ENCODE measurements at regions not wholly inside any gene's neighbourhood (a gene's known extent, or its start where the extent isn't known, plus 50 kb on each side); places are given as distances from the start of the nearest gene placed in this dataset.

GRCh38 chr17:77424585-77425344, 284.0 kb downstream of the SEC14L1 start:
- H3K4me1 Mint-ChIP-seq = peaks cover 59% of the 10 kb centered on the region
- no peaks in the 10 kb centered on the region for H3K27me3 Mint-ChIP-seq
- ATAC-seq (no peak), DNase-seq (no peak)
- H3K27ac Mint-ChIP-seq = peak overlapping the region; percentile 89
- H3K9me3 ChIP-seq (ENCODE audit: control insufficient read depth, low read length, poor library complexity, severe bottlenecking) = no peaks in the 10 kb centered on the region
- no peaks in the 10 kb centered on the region for H3K36me3 Mint-ChIP-seq (ENCODE audit: low read depth)
- H3K4me3 Mint-ChIP-seq = no peak overlapping the region

DNA sequence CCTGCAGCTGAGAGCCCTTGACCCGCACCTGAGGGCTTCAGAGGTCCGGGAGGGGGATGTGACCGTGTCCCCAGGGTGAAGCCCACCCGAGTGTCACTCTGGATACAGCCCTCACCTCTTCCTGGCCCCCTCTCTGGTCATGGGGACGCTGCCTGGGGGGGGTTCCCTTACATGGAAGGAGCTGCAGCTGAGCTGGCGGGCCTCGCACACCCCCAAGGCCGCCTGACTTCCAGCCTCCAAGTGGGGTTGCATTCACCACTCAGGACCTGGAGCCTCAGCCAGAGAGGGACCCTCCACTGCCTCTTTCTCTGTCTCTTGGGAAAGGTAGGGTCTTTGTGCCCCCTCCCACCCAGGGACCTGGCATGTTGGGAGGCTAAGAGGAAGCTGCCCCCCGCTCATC, 284.6 kb downstream of the SEC14L1 start:
- ATAC-seq = no peak
- no peaks in the 10 kb centered on the region for H3K36me3 Mint-ChIP-seq (ENCODE audit: low read depth)
- no peaks in the 10 kb centered on the region for H3K27me3 Mint-ChIP-seq
- H3K27ac Mint-ChIP-seq = peak overlapping the region; percentile 89
- peaks cover 60% of the 10 kb centered on the region for H3K4me1 Mint-ChIP-seq
- H3K9me3 ChIP-seq (ENCODE audit: control insufficient read depth, low read length, poor library complexity, severe bottlenecking) = no peaks in the 10 kb centered on the region
- no peak for DNase-seq
- H3K4me3 Mint-ChIP-seq = no peak overlapping the region

- H3K27me3 Mint-ChIP-seq = no peaks in the 10 kb centered on the region
- peak overlapping the region; percentile 63 for H3K4me3 Mint-ChIP-seq
- DNase-seq (peak in 1 of 3 donors; percentile 39), ATAC-seq (peak; percentile 86)
- H3K4me1 Mint-ChIP-seq = peaks cover 58% of the 10 kb centered on the region
- no peaks in the 10 kb centered on the region for H3K36me3 Mint-ChIP-seq (ENCODE audit: low read depth)
- H3K9me3 ChIP-seq (ENCODE audit: control insufficient read depth, low read length, poor library complexity, severe bottlenecking) = no peaks in the 10 kb centered on the region
- H3K27ac Mint-ChIP-seq = peak overlapping the region; percentile 89
Observed at GRCh38 chr17:77425791-77426641, 285.2 kb downstream of the SEC14L1 start.

DNA sequence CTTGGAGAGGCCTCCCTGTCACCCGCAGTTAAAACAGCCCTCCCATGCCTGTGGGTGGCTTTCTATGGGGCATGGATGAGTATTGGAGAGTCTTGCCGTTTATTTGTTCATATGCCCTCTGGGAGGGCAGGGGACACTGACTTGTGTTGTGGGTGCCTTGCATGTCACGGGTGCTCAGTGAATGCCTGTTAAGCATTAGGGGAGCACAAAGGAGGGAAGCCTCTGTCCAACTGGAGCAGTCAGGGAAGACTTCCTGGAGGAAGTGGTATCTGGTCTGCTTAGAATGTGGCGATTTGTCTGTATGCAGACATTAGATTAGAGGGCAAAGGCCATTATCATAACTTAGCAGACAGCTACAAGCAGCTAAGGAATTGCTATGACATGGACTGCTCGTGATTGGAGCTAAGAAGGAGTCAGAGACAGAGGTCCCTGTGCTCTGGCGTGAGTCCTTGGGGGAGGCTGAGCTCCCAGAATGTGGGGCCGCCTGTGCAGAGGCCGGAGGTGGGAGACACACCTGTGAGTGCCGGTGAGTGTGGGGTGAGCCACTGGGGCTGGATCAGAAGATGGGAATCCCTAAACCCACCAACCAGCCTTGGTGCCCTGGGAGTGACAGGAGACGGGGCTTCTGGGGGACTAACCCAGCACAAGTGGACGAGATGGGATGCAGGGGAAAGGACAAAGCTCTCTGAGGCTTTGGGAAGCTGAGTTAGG, 286.1 kb downstream of the SEC14L1 start:
- DNase-seq = no peak
- peak; percentile 18 for ATAC-seq
- peak overlapping the region; percentile 63 for H3K4me3 Mint-ChIP-seq
- no peaks in the 10 kb centered on the region for H3K27me3 Mint-ChIP-seq
- peaks cover 51% of the 10 kb centered on the region for H3K4me1 Mint-ChIP-seq
- H3K9me3 ChIP-seq (ENCODE audit: control insufficient read depth, low read length, poor library complexity, severe bottlenecking) = no peaks in the 10 kb centered on the region
- peak overlapping the region; percentile 89 for H3K27ac Mint-ChIP-seq
- no peaks in the 10 kb centered on the region for H3K36me3 Mint-ChIP-seq (ENCODE audit: low read depth)

GRCh38 chr17:77427391-77427991, 286.7 kb downstream of the SEC14L1 start:
- no peaks in the 10 kb centered on the region for H3K36me3 Mint-ChIP-seq (ENCODE audit: low read depth)
- peaks cover 53% of the 10 kb centered on the region for H3K4me1 Mint-ChIP-seq
- peak overlapping the region; percentile 89 for H3K27ac Mint-ChIP-seq
- no peak for ATAC-seq
- H3K9me3 ChIP-seq (ENCODE audit: control insufficient read depth, low read length, poor library complexity, severe bottlenecking) = no peaks in the 10 kb centered on the region
- no peak overlapping the region for H3K4me3 Mint-ChIP-seq
- H3K27me3 Mint-ChIP-seq = no peaks in the 10 kb centered on the region
- DNase-seq = no peak

- no peaks in the 10 kb centered on the region for H3K27me3 Mint-ChIP-seq
- H3K36me3 Mint-ChIP-seq (ENCODE audit: low read depth) = no peaks in the 10 kb centered on the region
- ATAC-seq (no peak), DNase-seq (no peak)
- peak overlapping the region; percentile 89 for H3K27ac Mint-ChIP-seq
- no peaks in the 10 kb centered on the region for H3K9me3 ChIP-seq (ENCODE audit: control insufficient read depth, low read length, poor library complexity, severe bottlenecking)
- H3K4me3 Mint-ChIP-seq = peak overlapping the region; percentile 70
- peaks cover 56% of the 10 kb centered on the region for H3K4me1 Mint-ChIP-seq
Observed at GRCh38 chr17:77428020-77428748, 287.4 kb downstream of the SEC14L1 start.

DNA sequence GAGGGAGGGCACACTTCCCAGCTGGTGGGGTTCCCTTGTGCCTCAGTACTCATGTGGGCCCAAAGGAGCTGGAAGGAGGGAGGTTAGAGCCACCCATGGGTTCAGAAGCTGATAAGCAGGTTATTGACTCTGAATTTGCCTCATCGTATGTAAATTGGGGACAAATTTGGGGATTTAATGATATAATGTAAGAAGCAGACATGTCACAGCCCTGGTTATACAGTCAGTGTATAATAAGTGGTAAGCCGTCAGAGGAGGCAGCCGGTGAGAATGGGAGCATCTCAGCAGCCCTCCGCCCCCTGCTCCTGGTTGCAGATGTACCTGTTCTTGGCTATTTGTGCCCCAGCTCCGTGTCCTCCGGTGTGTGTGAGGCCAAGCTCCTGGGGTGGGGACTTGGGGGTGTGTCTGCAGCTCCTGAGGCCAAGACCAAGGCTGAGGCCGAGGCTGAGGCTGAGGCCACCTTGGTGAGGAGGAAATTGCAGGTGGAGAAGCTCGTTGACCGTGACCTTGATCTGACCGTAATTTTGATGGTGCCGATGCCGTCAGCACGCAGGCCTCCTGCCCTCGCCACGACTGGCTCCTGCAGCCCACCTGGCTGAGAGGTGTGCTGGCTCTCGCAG, 288.1 kb downstream of the SEC14L1 start:
- Mint-ChIP-seq H3K27me3 (no peaks in the 10 kb centered on the region), H3K4me1 (peaks cover 60% of the 10 kb centered on the region)

DNA sequence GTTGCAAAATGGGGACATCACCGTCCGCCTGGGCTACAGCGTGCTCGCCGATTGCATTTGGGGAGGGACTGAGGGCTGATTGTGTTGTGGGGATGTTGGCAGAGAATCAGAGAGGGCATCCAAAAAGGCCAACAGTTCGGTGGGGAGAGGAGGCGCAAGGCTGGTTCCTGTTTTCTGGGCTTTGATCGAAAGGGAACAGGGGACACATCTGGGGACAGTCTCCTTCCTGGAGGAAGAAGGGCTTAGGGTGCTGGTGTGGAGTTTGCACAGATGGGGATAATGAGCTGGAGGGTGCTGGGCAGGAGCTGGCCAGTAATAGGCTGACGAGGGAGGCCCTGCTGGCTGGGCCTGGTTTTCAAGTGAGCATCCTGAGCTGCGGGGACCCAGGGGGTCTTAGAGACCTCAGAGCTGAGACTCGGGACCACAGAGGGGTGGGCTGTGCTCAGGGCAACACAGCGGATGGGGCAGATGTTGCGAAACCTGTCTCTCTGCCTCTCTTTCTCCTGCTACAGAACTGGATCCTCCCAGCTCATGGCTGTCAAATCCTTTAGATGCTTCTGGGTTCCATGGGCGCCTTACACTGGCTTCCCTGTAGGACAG, 288.7 kb downstream of the SEC14L1 start:
- ATAC-seq (no peak), DNase-seq (no peak)
- Mint-ChIP-seq H3K27ac (peak overlapping the region; percentile 89), H3K4me3 (peak overlapping the region; percentile 53), H3K4me1 (peaks cover 65% of the 10 kb centered on the region), H3K27me3 (no peaks in the 10 kb centered on the region), H3K36me3 (ENCODE audit: low read depth) (no peaks in the 10 kb centered on the region)
- H3K9me3 ChIP-seq (ENCODE audit: control insufficient read depth, low read length, poor library complexity, severe bottlenecking) = no peaks in the 10 kb centered on the region

More for the DNA sequence above, 288.1 kb downstream of the SEC14L1 start:
- DNase-seq (no peak), ATAC-seq (no peak)
- H3K36me3 Mint-ChIP-seq (ENCODE audit: low read depth) = no peaks in the 10 kb centered on the region
- peak overlapping the region; percentile 89 for H3K27ac Mint-ChIP-seq
- H3K9me3 ChIP-seq (ENCODE audit: control insufficient read depth, low read length, poor library complexity, severe bottlenecking) = no peaks in the 10 kb centered on the region
- H3K4me3 Mint-ChIP-seq = peak overlapping the region; percentile 70

- Mint-ChIP-seq H3K4me1 (peaks cover 70% of the 10 kb centered on the region), H3K4me3 (peak overlapping the region; percentile 63), H3K27me3 (no peaks in the 10 kb centered on the region), H3K36me3 (ENCODE audit: low read depth) (no peaks in the 10 kb centered on the region), H3K27ac (peak overlapping the region; percentile 72)
- ATAC-seq (peak; percentile 51), DNase-seq (peak; percentile 67 to 86 (median 71))
- H3K9me3 ChIP-seq (ENCODE audit: control insufficient read depth, low read length, poor library complexity, severe bottlenecking) = no peaks in the 10 kb centered on the region
Observed at GRCh38 chr17:77429969-77430752, 289.4 kb downstream of the SEC14L1 start.

DNA sequence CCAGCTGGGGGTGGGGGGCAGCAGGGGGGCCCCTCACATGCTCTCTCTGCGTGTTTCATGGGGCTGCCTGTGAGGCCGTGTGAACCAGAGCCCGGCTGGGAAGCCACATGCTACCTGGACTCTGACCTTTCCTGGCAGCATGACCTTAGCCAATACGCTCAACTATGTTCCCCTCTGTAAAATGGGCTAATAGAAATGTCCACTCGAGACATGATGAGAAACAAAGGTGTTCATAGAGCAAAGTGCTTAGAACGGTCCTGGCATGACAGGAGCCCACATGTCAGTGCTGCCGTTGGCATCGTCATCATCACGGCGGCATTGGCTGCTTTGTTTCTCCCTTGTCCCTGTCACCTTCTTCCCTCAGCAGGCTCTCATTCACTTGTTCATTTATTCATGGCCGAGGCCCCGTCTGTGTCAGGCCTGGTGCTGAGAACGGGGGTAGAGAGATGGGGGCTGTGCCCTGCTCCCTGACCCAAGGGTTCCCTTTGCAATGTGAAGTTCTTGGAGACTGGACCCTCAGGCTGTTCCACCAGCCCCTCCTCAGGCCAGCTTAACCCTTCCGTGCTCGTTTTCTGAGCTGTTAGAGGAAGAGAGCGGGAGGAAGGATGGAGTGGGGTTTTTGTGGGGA, 291.4 kb downstream of the SEC14L1 start:
- peak overlapping the region; percentile 67 for H3K27ac Mint-ChIP-seq
- ATAC-seq = no peak
- DNase-seq = no peak
- H3K4me1 Mint-ChIP-seq = peaks cover 71% of the 10 kb centered on the region
- no peaks in the 10 kb centered on the region for H3K9me3 ChIP-seq (ENCODE audit: control insufficient read depth, low read length, poor library complexity, severe bottlenecking)
- no peaks in the 10 kb centered on the region for H3K36me3 Mint-ChIP-seq (ENCODE audit: low read depth)
- H3K27me3 Mint-ChIP-seq = no peaks in the 10 kb centered on the region
- H3K4me3 Mint-ChIP-seq = peak overlapping the region; percentile 58

- no peaks in the 10 kb centered on the region for H3K9me3 ChIP-seq (ENCODE audit: control insufficient read depth, low read length, poor library complexity, severe bottlenecking)
- Mint-ChIP-seq H3K27ac (peak overlapping the region; percentile 67), H3K36me3 (ENCODE audit: low read depth) (no peaks in the 10 kb centered on the region), H3K4me3 (peak overlapping the region; percentile 87), H3K27me3 (no peaks in the 10 kb centered on the region), H3K4me1 (peaks cover 70% of the 10 kb centered on the region)
- ATAC-seq (no peak), DNase-seq (no peak)
Observed at GRCh38 chr17:77432742-77433141, 292.0 kb downstream of the SEC14L1 start.
